Calu3 (cell line): ENCODE measurements at regions not wholly inside any gene's neighbourhood (a gene's known extent, or its start where the extent isn't known, plus 50 kb on each side); places are given as distances from the start of the nearest gene placed in this dataset.

Experiments used
- BruUV-seq: library from RNA; stranded (reverse); fragments of 400-500 nt; replicated peaks from 2 replicates; lab custom pipeline; 2021; lab: Mats Ljungman, UMichigan
- CTCF ChIA-PET: fragments of 300-600 bp; sonication (Branson Sonifier 250); formaldehyde crosslinking; loops from one replicate; lab custom pipeline; 2022; ENCODE audit warnings: antibody characterized with exemption; lab: Charles Lee
- DNase-seq: peaks from one replicate; pipeline ENCODE4 v3.0.0; 2022
- H3K27ac Mint-ChIP-seq: one replicate; pipeline ENCODE4 v1.8.0; 2022; ENCODE audit warnings: mixed read lengths; ENCODE audit not compliant: unreplicated experiment
- H3K27me3 Mint-ChIP-seq: one replicate; pipeline ENCODE4 v1.8.0; 2022; ENCODE audit warnings: mixed read lengths; ENCODE audit not compliant: unreplicated experiment
- H3K36me3 Mint-ChIP-seq: one replicate; pipeline ENCODE4 v1.8.0; 2022; ENCODE audit warnings: mild to moderate bottlenecking, moderate library complexity, mixed read lengths; ENCODE audit not compliant: insufficient read depth, unreplicated experiment
- H3K4me1 Mint-ChIP-seq: one replicate; pipeline ENCODE4 v1.8.0; 2022; ENCODE audit warnings: mild to moderate bottlenecking, low read depth, mixed read lengths; ENCODE audit not compliant: unreplicated experiment
- H3K4me3 Mint-ChIP-seq: one replicate; pipeline ENCODE4 v1.8.0; 2022; ENCODE audit warnings: mild to moderate bottlenecking, low read depth, moderate library complexity, mixed read lengths; ENCODE audit not compliant: unreplicated experiment
- H3K9me3 Mint-ChIP-seq: one replicate; pipeline ENCODE4 v1.8.0; 2022; ENCODE audit warnings: low read depth, mixed read lengths; ENCODE audit not compliant: unreplicated experiment
- intact Hi-C: fragments of 100-400 bp; cut with micrococcal nuclease; formaldehyde crosslinking; loops from one replicate; pipeline ENCODE4 v1.10.0; 2022; ENCODE audit not compliant: unreplicated experiment
- TF ChIP-seq, protein P1 (sequence below): fragments of 200-600 bp; IDR thresholded peaks from one replicate; pipeline ENCODE4 v1.8.0; 2022; ENCODE audit warnings: antibody characterized with exemption; ENCODE audit not compliant: unreplicated experiment

GRCh38 chr16:85271198-85271597 lies 158.9 kb upstream of the CIBAR2 start:
- DNase-seq = no peak
- Mint-ChIP-seq H3K27me3 (peaks cover 99% of the 10 kb centered on the region), H3K27ac (no peak overlapping the region), H3K4me1 (no peaks in the 10 kb centered on the region), H3K36me3 (no peaks in the 10 kb centered on the region), H3K9me3 (no peaks in the 10 kb centered on the region), H3K4me3 (no peak overlapping the region)
- CTCF ChIA-PET = interaction anchor here (0.6 kb wide), 1 partner anchor 14 kb away, joined by 3 read pairs; no protein-coding TSS in a partner anchor
- TF ChIP-seq, protein P1, sequence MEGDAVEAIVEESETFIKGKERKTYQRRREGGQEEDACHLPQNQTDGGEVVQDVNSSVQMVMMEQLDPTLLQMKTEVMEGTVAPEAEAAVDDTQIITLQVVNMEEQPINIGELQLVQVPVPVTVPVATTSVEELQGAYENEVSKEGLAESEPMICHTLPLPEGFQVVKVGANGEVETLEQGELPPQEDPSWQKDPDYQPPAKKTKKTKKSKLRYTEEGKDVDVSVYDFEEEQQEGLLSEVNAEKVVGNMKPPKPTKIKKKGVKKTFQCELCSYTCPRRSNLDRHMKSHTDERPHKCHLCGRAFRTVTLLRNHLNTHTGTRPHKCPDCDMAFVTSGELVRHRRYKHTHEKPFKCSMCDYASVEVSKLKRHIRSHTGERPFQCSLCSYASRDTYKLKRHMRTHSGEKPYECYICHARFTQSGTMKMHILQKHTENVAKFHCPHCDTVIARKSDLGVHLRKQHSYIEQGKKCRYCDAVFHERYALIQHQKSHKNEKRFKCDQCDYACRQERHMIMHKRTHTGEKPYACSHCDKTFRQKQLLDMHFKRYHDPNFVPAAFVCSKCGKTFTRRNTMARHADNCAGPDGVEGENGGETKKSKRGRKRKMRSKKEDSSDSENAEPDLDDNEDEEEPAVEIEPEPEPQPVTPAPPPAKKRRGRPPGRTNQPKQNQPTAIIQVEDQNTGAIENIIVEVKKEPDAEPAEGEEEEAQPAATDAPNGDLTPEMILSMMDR = no peak
- intact Hi-C loops = no loop called here
- no TSS peak for BruUV-seq

GRCh38 chr16:85273293-85273692 lies 161.0 kb upstream of the CIBAR2 start:
- intact Hi-C loops = no loop called here
- H3K27me3 Mint-ChIP-seq = peaks cover 99% of the 10 kb centered on the region
- no peak overlapping the region for H3K27ac Mint-ChIP-seq
- no peak for DNase-seq
- H3K36me3 Mint-ChIP-seq = no peaks in the 10 kb centered on the region
- CTCF ChIA-PET = no interaction called here
- TF ChIP-seq, protein P1 = no peak
- no TSS peak for BruUV-seq
- no peaks in the 10 kb centered on the region for H3K9me3 Mint-ChIP-seq
- H3K4me1 Mint-ChIP-seq = no peaks in the 10 kb centered on the region
- no peak overlapping the region for H3K4me3 Mint-ChIP-seq

DNA sequence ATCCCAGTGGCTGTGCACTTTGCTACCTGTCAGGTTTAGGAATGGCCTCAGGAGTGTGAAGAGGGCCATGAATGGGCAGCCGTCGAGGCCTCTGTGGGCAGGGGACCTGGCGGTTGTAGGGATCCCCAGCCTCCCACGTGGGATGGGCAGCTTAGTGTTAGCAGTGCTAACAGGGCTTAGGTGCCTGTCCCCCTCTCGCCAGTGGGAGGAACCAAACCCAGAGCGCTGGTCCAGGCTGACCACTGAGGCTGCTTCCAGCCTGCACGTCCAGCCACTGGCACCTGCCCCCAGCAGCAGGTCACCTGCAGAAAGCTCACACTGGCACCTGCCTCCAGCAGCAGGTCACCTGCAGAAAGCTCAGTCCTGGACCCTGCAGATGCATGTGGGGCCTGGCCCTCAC lies 162.2 kb upstream of the CIBAR2 start:
- TF ChIP-seq, protein P1 = no peak
- intact Hi-C loops = no loop called here
- no peaks in the 10 kb centered on the region for H3K9me3 Mint-ChIP-seq
- no TSS peak for BruUV-seq
- CTCF ChIA-PET = interaction anchor here (0.8 to 2.0 kb wide), 9 partner anchors 19 to 445 kb away, joined by 3 to 5 read pairs (median 3); no protein-coding TSS in a partner anchor
- peaks cover 99% of the 10 kb centered on the region for H3K27me3 Mint-ChIP-seq
- no peak overlapping the region for H3K4me3 Mint-ChIP-seq
- no peak overlapping the region for H3K27ac Mint-ChIP-seq
- no peaks in the 10 kb centered on the region for H3K36me3 Mint-ChIP-seq
- H3K4me1 Mint-ChIP-seq = no peaks in the 10 kb centered on the region
- no peak for DNase-seq

GRCh38 chr16:85274924-85275323 lies 162.7 kb upstream of the CIBAR2 start:
- Mint-ChIP-seq H3K36me3 (no peaks in the 10 kb centered on the region), H3K9me3 (no peaks in the 10 kb centered on the region), H3K27me3 (peaks cover 99% of the 10 kb centered on the region), H3K4me1 (no peaks in the 10 kb centered on the region), H3K27ac (no peak overlapping the region), H3K4me3 (no peak overlapping the region)
- no TSS peak for BruUV-seq
- no peak for DNase-seq
- TF ChIP-seq, protein P1 = no peak
- intact Hi-C loops = no loop called here
- CTCF ChIA-PET = interaction anchor here (0.8 to 2.0 kb wide), 9 partner anchors 19 to 444 kb away, joined by 3 to 5 read pairs (median 3); no protein-coding TSS in a partner anchor
